ENCODE measurements at regions not wholly inside any gene's neighbourhood (a gene's known extent, or its start where the extent isn't known, plus 50 kb on each side); places are given as distances from the start of the nearest gene placed in this dataset.

DNA sequence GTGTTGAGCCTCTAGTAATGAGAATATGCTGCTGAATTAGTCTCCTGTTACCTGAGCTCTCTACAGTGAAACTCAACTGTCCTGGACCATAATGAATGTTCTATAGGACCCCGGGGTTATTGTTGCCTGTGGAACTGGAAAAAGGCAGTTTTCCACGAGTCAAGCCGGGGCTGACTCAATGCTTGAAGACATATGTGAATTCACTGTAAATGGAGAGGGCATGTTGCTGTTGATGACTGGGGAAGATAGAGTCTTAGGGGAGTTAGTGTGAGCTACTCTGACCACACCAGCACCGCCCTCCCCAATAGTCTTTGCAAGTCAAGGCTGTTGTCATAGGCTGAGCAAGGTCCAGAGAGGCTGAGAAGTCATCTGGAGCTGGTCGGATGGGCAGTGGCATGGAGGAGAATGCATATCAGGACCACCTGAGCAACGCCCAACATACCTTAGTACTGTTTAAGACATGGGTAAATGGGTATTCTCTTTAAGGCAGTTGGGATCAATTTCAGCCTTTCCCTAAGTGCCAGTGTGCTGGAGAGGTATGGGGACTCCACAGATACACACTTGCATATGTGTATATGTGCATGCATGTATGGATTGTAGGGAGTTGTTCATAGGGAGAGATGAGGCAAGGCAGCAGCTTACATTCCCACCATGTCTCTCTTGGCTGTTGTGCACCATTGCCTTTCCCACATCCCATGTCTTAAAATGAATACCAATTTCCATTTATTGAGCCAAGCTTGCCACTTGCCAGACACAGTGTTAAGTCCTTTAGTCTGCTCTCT, 230.1 kb upstream of the NAV2 start:
- TF ChIP-seq, protein P1, sequence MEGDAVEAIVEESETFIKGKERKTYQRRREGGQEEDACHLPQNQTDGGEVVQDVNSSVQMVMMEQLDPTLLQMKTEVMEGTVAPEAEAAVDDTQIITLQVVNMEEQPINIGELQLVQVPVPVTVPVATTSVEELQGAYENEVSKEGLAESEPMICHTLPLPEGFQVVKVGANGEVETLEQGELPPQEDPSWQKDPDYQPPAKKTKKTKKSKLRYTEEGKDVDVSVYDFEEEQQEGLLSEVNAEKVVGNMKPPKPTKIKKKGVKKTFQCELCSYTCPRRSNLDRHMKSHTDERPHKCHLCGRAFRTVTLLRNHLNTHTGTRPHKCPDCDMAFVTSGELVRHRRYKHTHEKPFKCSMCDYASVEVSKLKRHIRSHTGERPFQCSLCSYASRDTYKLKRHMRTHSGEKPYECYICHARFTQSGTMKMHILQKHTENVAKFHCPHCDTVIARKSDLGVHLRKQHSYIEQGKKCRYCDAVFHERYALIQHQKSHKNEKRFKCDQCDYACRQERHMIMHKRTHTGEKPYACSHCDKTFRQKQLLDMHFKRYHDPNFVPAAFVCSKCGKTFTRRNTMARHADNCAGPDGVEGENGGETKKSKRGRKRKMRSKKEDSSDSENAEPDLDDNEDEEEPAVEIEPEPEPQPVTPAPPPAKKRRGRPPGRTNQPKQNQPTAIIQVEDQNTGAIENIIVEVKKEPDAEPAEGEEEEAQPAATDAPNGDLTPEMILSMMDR (conservative IDR thresholded peaks at IDR 0.05; ENCODE audit: low read depth in 2 of 2), result no peak
- TF ChIP-seq EZH2phosphoT487 (IDR thresholded peaks at IDR 0.05; ENCODE audit: unreplicated experiment) (no peak), POLR2AphosphoS5 (IDR thresholded peaks at IDR 0.05; ENCODE audit: low read depth) (no peak), EZH2 (IDR thresholded peaks at IDR 0.05; ENCODE audit: low read depth, unreplicated experiment) (no peak), CREB1 (CRISPR knock-in tag; IDR thresholded peaks at IDR 0.05; ENCODE audit: low read depth) (no peak), JUNB (IDR thresholded peaks at IDR 0.05; ENCODE audit: unreplicated experiment) (no peak), ZNF114 (CRISPR knock-in tag; IDR thresholded peaks at IDR 0.05) (no peak)
- TF ChIP-seq, protein P2, sequence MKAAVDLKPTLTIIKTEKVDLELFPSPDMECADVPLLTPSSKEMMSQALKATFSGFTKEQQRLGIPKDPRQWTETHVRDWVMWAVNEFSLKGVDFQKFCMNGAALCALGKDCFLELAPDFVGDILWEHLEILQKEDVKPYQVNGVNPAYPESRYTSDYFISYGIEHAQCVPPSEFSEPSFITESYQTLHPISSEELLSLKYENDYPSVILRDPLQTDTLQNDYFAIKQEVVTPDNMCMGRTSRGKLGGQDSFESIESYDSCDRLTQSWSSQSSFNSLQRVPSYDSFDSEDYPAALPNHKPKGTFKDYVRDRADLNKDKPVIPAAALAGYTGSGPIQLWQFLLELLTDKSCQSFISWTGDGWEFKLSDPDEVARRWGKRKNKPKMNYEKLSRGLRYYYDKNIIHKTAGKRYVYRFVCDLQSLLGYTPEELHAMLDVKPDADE (IDR thresholded peaks at IDR 0.05), result no peak
- TF ChIP-seq, protein P3, sequence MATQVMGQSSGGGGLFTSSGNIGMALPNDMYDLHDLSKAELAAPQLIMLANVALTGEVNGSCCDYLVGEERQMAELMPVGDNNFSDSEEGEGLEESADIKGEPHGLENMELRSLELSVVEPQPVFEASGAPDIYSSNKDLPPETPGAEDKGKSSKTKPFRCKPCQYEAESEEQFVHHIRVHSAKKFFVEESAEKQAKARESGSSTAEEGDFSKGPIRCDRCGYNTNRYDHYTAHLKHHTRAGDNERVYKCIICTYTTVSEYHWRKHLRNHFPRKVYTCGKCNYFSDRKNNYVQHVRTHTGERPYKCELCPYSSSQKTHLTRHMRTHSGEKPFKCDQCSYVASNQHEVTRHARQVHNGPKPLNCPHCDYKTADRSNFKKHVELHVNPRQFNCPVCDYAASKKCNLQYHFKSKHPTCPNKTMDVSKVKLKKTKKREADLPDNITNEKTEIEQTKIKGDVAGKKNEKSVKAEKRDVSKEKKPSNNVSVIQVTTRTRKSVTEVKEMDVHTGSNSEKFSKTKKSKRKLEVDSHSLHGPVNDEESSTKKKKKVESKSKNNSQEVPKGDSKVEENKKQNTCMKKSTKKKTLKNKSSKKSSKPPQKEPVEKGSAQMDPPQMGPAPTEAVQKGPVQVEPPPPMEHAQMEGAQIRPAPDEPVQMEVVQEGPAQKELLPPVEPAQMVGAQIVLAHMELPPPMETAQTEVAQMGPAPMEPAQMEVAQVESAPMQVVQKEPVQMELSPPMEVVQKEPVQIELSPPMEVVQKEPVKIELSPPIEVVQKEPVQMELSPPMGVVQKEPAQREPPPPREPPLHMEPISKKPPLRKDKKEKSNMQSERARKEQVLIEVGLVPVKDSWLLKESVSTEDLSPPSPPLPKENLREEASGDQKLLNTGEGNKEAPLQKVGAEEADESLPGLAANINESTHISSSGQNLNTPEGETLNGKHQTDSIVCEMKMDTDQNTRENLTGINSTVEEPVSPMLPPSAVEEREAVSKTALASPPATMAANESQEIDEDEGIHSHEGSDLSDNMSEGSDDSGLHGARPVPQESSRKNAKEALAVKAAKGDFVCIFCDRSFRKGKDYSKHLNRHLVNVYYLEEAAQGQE (IDR thresholded peaks at IDR 0.05; ENCODE audit: unreplicated experiment), result no peak
